Medulla oblongata (tissue), 1 donor: ENCODE measurements at regions not wholly inside any gene's neighbourhood (a gene's known extent, or its start where the extent isn't known, plus 50 kb on each side); places are given as distances from the start of the nearest gene placed in this dataset.
"Not testable (repeated sequence)": the region's sequence is repeated elsewhere in the genome, so short reads cannot be mapped to it uniquely, and the experiment has no call there.

Experiments
- DNase-seq: peaks from one replicate; pipeline ENCODE4 v3.0.0-alpha.2; 2015; ENCODE audit errors: extremely low spot score

GRCh38 chr5:158606233-158606632 lies 493.5 kb downstream of the EBF1 start:
- no peak for DNase-seq

- no peak for DNase-seq
Measured at GRCh38 chr5:158602981-158603380, 496.7 kb downstream of the EBF1 start.

- no peak for DNase-seq
Measured at GRCh38 chr5:158601118-158601517, 498.6 kb downstream of the EBF1 start.

GRCh38 chr5:158600679-158601078 lies 499.0 kb downstream of the EBF1 start:
- DNase-seq = no peak

- no peak for DNase-seq
Measured at GRCh38 chr5:158599157-158599556, 500.6 kb downstream of the EBF1 start.

- DNase-seq = no peak
Measured at GRCh38 chr5:158594595-158595242, 505.0 kb downstream of the EBF1 start.

GRCh38 chr5:158593925-158594324 lies 505.8 kb downstream of the EBF1 start:
- DNase-seq = no peak

GRCh38 chr5:158591301-158591863 lies 508.3 kb downstream of the EBF1 start:
- DNase-seq = no peak

- DNase-seq = no peak
Measured at GRCh38 chr5:158590746-158591300, 508.9 kb downstream of the EBF1 start.

- DNase-seq = no peak
Measured at GRCh38 chr5:158589939-158590338, 509.8 kb downstream of the EBF1 start.

GRCh38 chr5:158588617-158589016 lies 511.1 kb downstream of the EBF1 start:
- no peak for DNase-seq

- no peak for DNase-seq
Measured at GRCh38 chr5:158586054-158586453, 513.7 kb downstream of the EBF1 start.

GRCh38 chr5:158582669-158583068 lies 517.0 kb downstream of the EBF1 start:
- not testable (repeated sequence) for DNase-seq

- no peak for DNase-seq
Measured at GRCh38 chr5:158573829-158574228, 525.9 kb downstream of the EBF1 start.

- DNase-seq = no peak
Measured at GRCh38 chr5:158570502-158570901, 529.2 kb downstream of the EBF1 start.

- DNase-seq = no peak
Measured at GRCh38 chr5:158569534-158569933, 530.2 kb downstream of the EBF1 start.

GRCh38 chr5:158565017-158565789 lies 534.5 kb downstream of the EBF1 start:
- no peak for DNase-seq

- no peak for DNase-seq
Measured at GRCh38 chr5:158563760-158564390, 535.8 kb downstream of the EBF1 start.

GRCh38 chr5:158561562-158562190 lies 538.0 kb downstream of the EBF1 start:
- DNase-seq = no peak

- DNase-seq = no peak
Measured at GRCh38 chr5:158560170-158560569, 539.5 kb downstream of the EBF1 start.

- DNase-seq = no peak
Measured at GRCh38 chr5:158559643-158560042, 540.1 kb downstream of the EBF1 start.

- no peak for DNase-seq
Measured at GRCh38 chr5:158559066-158559465, 540.6 kb downstream of the EBF1 start.
